Sigmoid colon (tissue), 6 donors: ENCODE measurements at regions not wholly inside any gene's neighbourhood (a gene's known extent, or its start where the extent isn't known, plus 50 kb on each side); places are given as distances from the start of the nearest gene placed in this dataset.

Experiments
- DNase-seq: peaks from one replicate; pipeline ENCODE4 v3.0.0-alpha.2; 2019
- H3K27ac ChIP-seq, 4 donors: fragments of 200-600 bp; sonication (generic); one replicate each; pipeline ENCODE4 v1.5.1; 2016 to 2019; ENCODE audit warnings: mild to moderate bottlenecking in 1 of 4
- H3K27me3 ChIP-seq, 3 donors: fragments of 200-600 bp; sonication (generic); one replicate each; pipeline ENCODE4 v1.5.1; 2019; ENCODE audit warnings: mild to moderate bottlenecking in 1 of 3
- H3K36me3 ChIP-seq, 4 donors: fragments of 200-600 bp; sonication (generic); one replicate each; pipeline ENCODE4 v1.5.1; 2016 to 2019
- H3K4me1 ChIP-seq, 4 donors: fragments of 200-600 bp; sonication (generic); one replicate each; pipeline ENCODE4 v1.5.1; 2017 to 2019
- H3K4me3 ChIP-seq, 4 donors: fragments of 200-600 bp; sonication (generic); one replicate each; pipeline ENCODE4 v1.5.1; 2017 to 2019; ENCODE audit warnings: mild to moderate bottlenecking in 2 of 4, moderate library complexity in 1 of 4
- H3K9me3 ChIP-seq, 4 donors: fragments of 200-600 bp in 3 of 4; sonication (generic) in 3 of 4; one replicate each; pipeline versions ENCODE4 v1.5.1 to v1.6.1; 2013 to 2019
- CTCF ChIP-seq, 4 experiments: fragments of 450-650 bp in 3 of 4; fragments of 200-600 bp in 1 of 4; IDR thresholded peaks; one replicate each; pipeline ENCODE4 v1.5.1; 2016 to 2019; ENCODE audit warnings: antibody characterized with exemption in 4 of 4, mild to moderate bottlenecking in 3 of 4, moderate library complexity in 2 of 4
- EP300 ChIP-seq, 4 donors: sonication (generic); formaldehyde crosslinking; IDR thresholded peaks; one replicate each; pipeline ENCODE4 v1.6.1; 2017; ENCODE audit warnings: antibody characterized with exemption in 4 of 4
- POLR2A ChIP-seq, 2 donors: fragments of 450-650 bp; IDR thresholded peaks; one replicate each; pipeline ENCODE4 v1.6.1; 2016; ENCODE audit warnings: antibody characterized with exemption in 2 of 2, mild to moderate bottlenecking in 2 of 2, moderate library complexity in 2 of 2
- POLR2AphosphoS5 ChIP-seq, 4 donors: sonication (generic); formaldehyde crosslinking; IDR thresholded peaks; one replicate each; pipeline ENCODE4 v1.6.1; 2017; ENCODE audit warnings: antibody characterized with exemption in 4 of 4
- WGBS, 2 donors: extraction: QIAGEN DNeasy Blood & Tissue Kit; methylation state at CpG; one replicate each; pipeline ENCODE4 v1.1.7; 2013; 5-methylcytosine and 5-hydroxymethylcytosine counted together
- intact Hi-C: fragments of 100-400 bp; cut with DNase I; formaldehyde crosslinking; loops from one replicate; pipeline ENCODE4 v1.15.1; 2023
- donor health status: healthy with polysubstance abuse.
- donor health status: healthy.

- H3K36me3 ChIP-seq, result no peaks in the 10 kb centered on the region
- H3K27me3 ChIP-seq, result no peaks in the 10 kb centered on the region
- H3K27ac ChIP-seq, result no peak overlapping the region
- no peak for DNase-seq
- H3K4me3 ChIP-seq, result no peak overlapping the region
- TF ChIP-seq EP300 (IDR thresholded peaks at IDR 0.05), result no peak
- no peak for TF ChIP-seq CTCF (IDR thresholded peaks at IDR 0.05)
- TF ChIP-seq POLR2AphosphoS5 (IDR thresholded peaks at IDR 0.05), result no peak
- no peak for TF ChIP-seq POLR2A (IDR thresholded peaks at IDR 0.05)
- no peaks in the 10 kb centered on the region for H3K9me3 ChIP-seq
- WGBS, 2 donors, result 72 to 77% methylated on average over 2 of the region's 2 CpGs
- peaks cover 0 to 9% (median 2%) of the 10 kb centered on the region in 4 donors for H3K4me1 ChIP-seq
- intact Hi-C loops, result no loop called here
These were observed 85.2 kb upstream of the RUNX1 start for GRCh38 chr21:35134309-35134708.

GRCh38 chr21:35128536-35128935 is 79.4 kb upstream of the RUNX1 start:
- Histone ChIP-seq H3K36me3 (no peaks in the 10 kb centered on the region), H3K27me3 (no peaks in the 10 kb centered on the region), H3K9me3 (no peaks in the 10 kb centered on the region), H3K4me3 (no peak overlapping the region), H3K4me1 (peaks cover 0 to 9% (median 3%) of the 10 kb centered on the region in 4 donors), H3K27ac (no peak overlapping the region)
- DNase-seq, result no peak
- intact Hi-C loops, result no loop called here
- TF ChIP-seq EP300 (IDR thresholded peaks at IDR 0.05), result no peak
- TF ChIP-seq POLR2AphosphoS5 (IDR thresholded peaks at IDR 0.05), result no peak
- TF ChIP-seq POLR2A (IDR thresholded peaks at IDR 0.05), result no peak
- WGBS, 2 donors, result 95 to 96% methylated on average over 3 of the region's 3 CpGs

- WGBS, 2 donors, result 53 to 74% methylated on average over 2 of the region's 2 CpGs
These were observed 78.7 kb upstream of the RUNX1 start for GRCh38 chr21:35127851-35128250.

GRCh38 chr21:35127026-35127425 is 77.9 kb upstream of the RUNX1 start:
- H3K9me3 ChIP-seq, result no peaks in the 10 kb centered on the region
- TF ChIP-seq CTCF (IDR thresholded peaks at IDR 0.05), result no peak
- no peak for TF ChIP-seq POLR2A (IDR thresholded peaks at IDR 0.05)
- no peak for TF ChIP-seq POLR2AphosphoS5 (IDR thresholded peaks at IDR 0.05)
- TF ChIP-seq EP300 (IDR thresholded peaks at IDR 0.05), result no peak
- H3K27me3 ChIP-seq, result no peaks in the 10 kb centered on the region
- intact Hi-C loops, result no loop called here
- DNase-seq, result no peak
- whole genome bisulfite sequencing, 2 donors, result 88 to 95% methylated on average over 6 of the region's 6 CpGs
- no peak overlapping the region for H3K4me3 ChIP-seq
- H3K27ac ChIP-seq, result no peak overlapping the region
- H3K4me1 ChIP-seq, result peaks cover 0 to 9% (median 3%) of the 10 kb centered on the region in 4 donors
- H3K36me3 ChIP-seq, result no peaks in the 10 kb centered on the region

More at GRCh38 chr21:35127851-35128250, 78.7 kb upstream of the RUNX1 start:
- Histone ChIP-seq H3K9me3 (no peaks in the 10 kb centered on the region), H3K27me3 (no peaks in the 10 kb centered on the region), H3K4me1 (peaks cover 0 to 9% (median 3%) of the 10 kb centered on the region in 4 donors), H3K27ac (no peak overlapping the region), H3K36me3 (no peaks in the 10 kb centered on the region), H3K4me3 (no peak overlapping the region)
- intact Hi-C loops, result no loop called here
- no peak for DNase-seq
- TF ChIP-seq POLR2AphosphoS5 (IDR thresholded peaks at IDR 0.05) (no peak), POLR2A (IDR thresholded peaks at IDR 0.05) (no peak), EP300 (IDR thresholded peaks at IDR 0.05) (no peak), CTCF (IDR thresholded peaks at IDR 0.05) (no peak)

GRCh38 chr21:35120631-35121180 is 71.6 kb upstream of the RUNX1 start:
- Histone ChIP-seq H3K9me3 (no peaks in the 10 kb centered on the region), H3K27me3 (no peaks in the 10 kb centered on the region), H3K27ac (no peak overlapping the region), H3K4me1 (no peaks in the 10 kb centered on the region), H3K4me3 (no peak overlapping the region), H3K36me3 (no peaks in the 10 kb centered on the region)
- WGBS, 2 donors, result 76 to 89% methylated on average over 4 of the region's 4 CpGs
- no peak for DNase-seq
- no peak for TF ChIP-seq EP300 (IDR thresholded peaks at IDR 0.05)
- no peak for TF ChIP-seq POLR2A (IDR thresholded peaks at IDR 0.05)
- no peak for TF ChIP-seq POLR2AphosphoS5 (IDR thresholded peaks at IDR 0.05)
- no peak for TF ChIP-seq CTCF (IDR thresholded peaks at IDR 0.05)
- intact Hi-C loops, result no loop called here
